ENCODE measurements at regions not wholly inside any gene's neighbourhood (a gene's known extent, or its start where the extent isn't known, plus 50 kb on each side); places are given as distances from the start of the nearest gene placed in this dataset.

- no peak overlapping the region for H4K8ac ChIP-seq (replicated peaks; ENCODE audit: insufficient read length, low read depth, low read length)
- no peaks in the 10 kb centered on the region for H3K23me2 ChIP-seq (ENCODE audit: insufficient read length, low read depth, low read length, poor library complexity, severe bottlenecking)
- no peaks in the 10 kb centered on the region for H3K9me3 ChIP-seq (ENCODE audit: control insufficient read depth, low read depth, low read length)
- H3K27ac Mint-ChIP-seq: no peak overlapping the region
- no peaks in the 10 kb centered on the region for H4K20me1 ChIP-seq (ENCODE audit: control insufficient read depth, insufficient read depth, insufficient read length)
- no peak overlapping the region for H2BK12ac ChIP-seq (ENCODE audit: insufficient read length, low read depth, low read length)
- peaks cover 9 to 13% of the 10 kb centered on the region in 2 experiments for H3K9me3 Mint-ChIP-seq
- no peak overlapping the region for H3K56ac ChIP-seq (ENCODE audit: insufficient read length, low read depth, low read length)
- peaks cover 6 to 12% (median 9%) of the 10 kb centered on the region in 3 experiments for H3K36me3 Mint-ChIP-seq (ENCODE audit: insufficient read depth in 1 of 3, low read depth in 3 of 3)
- no peak overlapping the region for H3K9ac ChIP-seq (ENCODE audit: extremely low read depth, insufficient read length, low read length)
- H4K5ac ChIP-seq (ENCODE audit: insufficient read length, low read depth, low read length): no peak overlapping the region
- H3K79me1 ChIP-seq (ENCODE audit: insufficient read depth, low read depth, low read length, poor library complexity, severe bottlenecking): no peaks in the 10 kb centered on the region
- H3K4me3 Mint-ChIP-seq: no peak overlapping the region
- no peak overlapping the region for H2BK120ac ChIP-seq (ENCODE audit: low read depth, low read length, poor library complexity, severe bottlenecking)
- H3K27me3 Mint-ChIP-seq (ENCODE audit: low read depth): no peaks in the 10 kb centered on the region
- H2BK15ac ChIP-seq (ENCODE audit: low read depth, low read length): no peak overlapping the region
- no peak overlapping the region for H3K4ac ChIP-seq (ENCODE audit: low read depth, low read length)
- TF ChIP-seq, protein P1, sequence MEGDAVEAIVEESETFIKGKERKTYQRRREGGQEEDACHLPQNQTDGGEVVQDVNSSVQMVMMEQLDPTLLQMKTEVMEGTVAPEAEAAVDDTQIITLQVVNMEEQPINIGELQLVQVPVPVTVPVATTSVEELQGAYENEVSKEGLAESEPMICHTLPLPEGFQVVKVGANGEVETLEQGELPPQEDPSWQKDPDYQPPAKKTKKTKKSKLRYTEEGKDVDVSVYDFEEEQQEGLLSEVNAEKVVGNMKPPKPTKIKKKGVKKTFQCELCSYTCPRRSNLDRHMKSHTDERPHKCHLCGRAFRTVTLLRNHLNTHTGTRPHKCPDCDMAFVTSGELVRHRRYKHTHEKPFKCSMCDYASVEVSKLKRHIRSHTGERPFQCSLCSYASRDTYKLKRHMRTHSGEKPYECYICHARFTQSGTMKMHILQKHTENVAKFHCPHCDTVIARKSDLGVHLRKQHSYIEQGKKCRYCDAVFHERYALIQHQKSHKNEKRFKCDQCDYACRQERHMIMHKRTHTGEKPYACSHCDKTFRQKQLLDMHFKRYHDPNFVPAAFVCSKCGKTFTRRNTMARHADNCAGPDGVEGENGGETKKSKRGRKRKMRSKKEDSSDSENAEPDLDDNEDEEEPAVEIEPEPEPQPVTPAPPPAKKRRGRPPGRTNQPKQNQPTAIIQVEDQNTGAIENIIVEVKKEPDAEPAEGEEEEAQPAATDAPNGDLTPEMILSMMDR (conservative IDR thresholded peaks at IDR 0.05): no peak
- H2BK20ac ChIP-seq (ENCODE audit: low read depth, low read length, poor library complexity, severe bottlenecking): no peak overlapping the region
- H4K91ac ChIP-seq (ENCODE audit: insufficient read length, low read depth, low read length): no peak overlapping the region
- H2AK5ac ChIP-seq (ENCODE audit: insufficient read length, low read length): no peak overlapping the region
- H2BK5ac ChIP-seq (ENCODE audit: insufficient read length, low read length): no peak overlapping the region
- no peak overlapping the region for H3K23ac ChIP-seq (ENCODE audit: insufficient read length, low read depth, low read length)
- H3T11ph ChIP-seq (ENCODE audit: low read length): no peak overlapping the region
- no peak overlapping the region for H3K14ac ChIP-seq (ENCODE audit: insufficient read depth, low read length)
- H2AFZ ChIP-seq (ENCODE audit: low read length): no peak overlapping the region
- no peak overlapping the region for H3K18ac ChIP-seq (ENCODE audit: insufficient read length, low read depth, low read length)
- no peaks in the 10 kb centered on the region for H3K27me3 ChIP-seq (ENCODE audit: insufficient read depth, low read length)
- no CpG with 5 or more reads among the region's 2 CpGs for WGBS (ENCODE audit: extremely low coverage, insufficient read length, low lambda C conversion rate)
- H3K4me1 Mint-ChIP-seq: no peaks in the 10 kb centered on the region
- H3K79me2 ChIP-seq (ENCODE audit: insufficient read depth, low read length): no peaks in the 10 kb centered on the region
- H3K27ac ChIP-seq (ENCODE audit: insufficient read length, low read depth, low read length): no peak overlapping the region
- no peaks in the 10 kb centered on the region for H3K4me1 ChIP-seq (ENCODE audit: insufficient read depth, low read length)
- DNase-seq: no peak
- no peak overlapping the region for H3K4me2 ChIP-seq (ENCODE audit: insufficient read depth, insufficient read length, low read length)
These were observed 818.6 kb upstream of the MGAT4C start for GRCh38 chr12:87074781-87075180.
